GM12878 (cell line): ENCODE measurements at regions not wholly inside any gene's neighbourhood (a gene's known extent, or its start where the extent isn't known, plus 50 kb on each side); places are given as distances from the start of the nearest gene placed in this dataset.

Source experiments
- CBFB ChIP-seq: IDR thresholded peaks from 2 replicates; pipeline ENCODE4 v1.6.1; 2016; ENCODE audit warnings: antibody characterized with exemption, low read depth
- SMC3 ChIP-seq: IDR thresholded peaks from 2 replicates; pipeline ENCODE4 v1.6.1; 2011; ENCODE audit warnings: low read length, improper control_type of control experiment, borderline replicate concordance

- no peak for TF ChIP-seq SMC3
- TF ChIP-seq CBFB = no peak
Measured at GRCh38 chr3:96760956-96761355, 53.4 kb upstream of the EPHA6 start.
